Muscle layer of colon (tissue), 2 donors: ENCODE measurements at regions not wholly inside any gene's neighbourhood (a gene's known extent, or its start where the extent isn't known, plus 50 kb on each side); places are given as distances from the start of the nearest gene placed in this dataset.

Experiments
- H3K27ac ChIP-seq: one replicate; pipeline ENCODE4 v1.7.0; 2013; ENCODE audit warnings: low read depth, mild to moderate bottlenecking, low read length, moderate library complexity
- H3K27me3 ChIP-seq, 2 donors: one replicate each; pipeline ENCODE4 v1.7.0; 2013; ENCODE audit warnings: low read length in 2 of 2, mild to moderate bottlenecking in 2 of 2; ENCODE audit not compliant: insufficient read depth in 2 of 2, control insufficient read depth in 1 of 2
- H3K36me3 ChIP-seq: one replicate; pipeline ENCODE4 v1.7.0; 2013; ENCODE audit warnings: mild to moderate bottlenecking, low read length; ENCODE audit not compliant: insufficient read depth
- H3K4me1 ChIP-seq: one replicate; pipeline ENCODE4 v1.7.0; 2013; ENCODE audit warnings: mild to moderate bottlenecking, low read length; ENCODE audit not compliant: insufficient read depth
- H3K4me3 ChIP-seq, 2 donors: one replicate each; pipeline ENCODE4 v1.7.0; 2013; ENCODE audit warnings: low read length in 2 of 2, low read depth in 1 of 2, mild to moderate bottlenecking in 1 of 2, moderate library complexity in 1 of 2
- H3K9ac ChIP-seq: one replicate; pipeline ENCODE4 v1.7.0; 2013; ENCODE audit warnings: low read length
- H3K9me3 ChIP-seq: one replicate; pipeline ENCODE4 v1.7.0; 2013; ENCODE audit warnings: mild to moderate bottlenecking, low read length
- donor health status: abdominal sarcoma.
- donor health status: Adenocarcinoma of cecum.

- H3K36me3 ChIP-seq: no peaks in the 10 kb centered on the region
- no peaks in the 10 kb centered on the region for H3K9me3 ChIP-seq
- H3K27me3 ChIP-seq: no peaks in the 10 kb centered on the region
- H3K4me3 ChIP-seq: no peak overlapping the region
- no peaks in the 10 kb centered on the region for H3K4me1 ChIP-seq
- no peak overlapping the region for H3K27ac ChIP-seq
- H3K9ac ChIP-seq: no peak overlapping the region
Observed at GRCh38 chr2:794554-795241, 117.5 kb upstream of the TMEM18 start.

GRCh38 chr2:793236-793635 lies 116.0 kb upstream of the TMEM18 start:
- Histone ChIP-seq H3K27ac (no peak overlapping the region), H3K4me3 (no peak overlapping the region), H3K9ac (no peak overlapping the region), H3K27me3 (no peaks in the 10 kb centered on the region), H3K36me3 (no peaks in the 10 kb centered on the region), H3K9me3 (no peaks in the 10 kb centered on the region), H3K4me1 (no peaks in the 10 kb centered on the region)

- no peaks in the 10 kb centered on the region for H3K4me1 ChIP-seq
- no peaks in the 10 kb centered on the region for H3K27me3 ChIP-seq
- no peaks in the 10 kb centered on the region for H3K36me3 ChIP-seq
- no peak overlapping the region for H3K4me3 ChIP-seq
- no peaks in the 10 kb centered on the region for H3K9me3 ChIP-seq
- no peak overlapping the region for H3K27ac ChIP-seq
- H3K9ac ChIP-seq: no peak overlapping the region
Observed at GRCh38 chr2:792687-793086, 115.5 kb upstream of the TMEM18 start.

GRCh38 chr2:790634-791245 lies 113.5 kb upstream of the TMEM18 start:
- no peaks in the 10 kb centered on the region for H3K9me3 ChIP-seq
- no peak overlapping the region for H3K9ac ChIP-seq
- H3K4me3 ChIP-seq: no peak overlapping the region
- no peaks in the 10 kb centered on the region for H3K27me3 ChIP-seq
- H3K27ac ChIP-seq: no peak overlapping the region
- no peaks in the 10 kb centered on the region for H3K4me1 ChIP-seq
- H3K36me3 ChIP-seq: no peaks in the 10 kb centered on the region

GRCh38 chr2:790081-790480 lies 112.9 kb upstream of the TMEM18 start:
- Histone ChIP-seq H3K36me3 (no peaks in the 10 kb centered on the region), H3K4me1 (no peaks in the 10 kb centered on the region), H3K9ac (no peak overlapping the region), H3K9me3 (no peaks in the 10 kb centered on the region), H3K27me3 (no peaks in the 10 kb centered on the region), H3K4me3 (no peak overlapping the region), H3K27ac (no peak overlapping the region)

- Histone ChIP-seq H3K27ac (no peak overlapping the region), H3K9ac (no peak overlapping the region), H3K4me3 (no peak overlapping the region), H3K4me1 (no peaks in the 10 kb centered on the region), H3K36me3 (no peaks in the 10 kb centered on the region), H3K9me3 (no peaks in the 10 kb centered on the region), H3K27me3 (no peaks in the 10 kb centered on the region)
Observed at GRCh38 chr2:789529-789928, 112.3 kb upstream of the TMEM18 start.

GRCh38 chr2:788227-789032 lies 111.2 kb upstream of the TMEM18 start:
- no peaks in the 10 kb centered on the region for H3K4me1 ChIP-seq
- no peaks in the 10 kb centered on the region for H3K36me3 ChIP-seq
- no peaks in the 10 kb centered on the region for H3K9me3 ChIP-seq
- H3K4me3 ChIP-seq: no peak overlapping the region
- H3K9ac ChIP-seq: no peak overlapping the region
- no peak overlapping the region for H3K27ac ChIP-seq
- H3K27me3 ChIP-seq: no peaks in the 10 kb centered on the region

- H3K9me3 ChIP-seq: no peaks in the 10 kb centered on the region
- no peaks in the 10 kb centered on the region for H3K4me1 ChIP-seq
- no peak overlapping the region for H3K4me3 ChIP-seq
- no peaks in the 10 kb centered on the region for H3K27me3 ChIP-seq
- no peak overlapping the region for H3K27ac ChIP-seq
- H3K36me3 ChIP-seq: no peaks in the 10 kb centered on the region
- H3K9ac ChIP-seq: no peak overlapping the region
Observed at GRCh38 chr2:784753-785152, 107.5 kb upstream of the TMEM18 start.

- H3K4me1 ChIP-seq: no peaks in the 10 kb centered on the region
- no peaks in the 10 kb centered on the region for H3K36me3 ChIP-seq
- no peak overlapping the region for H3K9ac ChIP-seq
- no peaks in the 10 kb centered on the region for H3K9me3 ChIP-seq
- no peaks in the 10 kb centered on the region for H3K27me3 ChIP-seq
- no peak overlapping the region for H3K27ac ChIP-seq
- no peak overlapping the region for H3K4me3 ChIP-seq
Observed at GRCh38 chr2:780581-780980, 103.4 kb upstream of the TMEM18 start.

- H3K9me3 ChIP-seq: no peaks in the 10 kb centered on the region
- no peaks in the 10 kb centered on the region for H3K4me1 ChIP-seq
- no peaks in the 10 kb centered on the region for H3K36me3 ChIP-seq
- H3K9ac ChIP-seq: no peak overlapping the region
- H3K4me3 ChIP-seq: no peak overlapping the region
- no peaks in the 10 kb centered on the region for H3K27me3 ChIP-seq
- H3K27ac ChIP-seq: no peak overlapping the region
Observed at GRCh38 chr2:780002-780401, 102.8 kb upstream of the TMEM18 start.

- no peaks in the 10 kb centered on the region for H3K27me3 ChIP-seq
- no peak overlapping the region for H3K9ac ChIP-seq
- H3K4me3 ChIP-seq: no peak overlapping the region
- no peaks in the 10 kb centered on the region for H3K9me3 ChIP-seq
- H3K4me1 ChIP-seq: no peaks in the 10 kb centered on the region
- H3K36me3 ChIP-seq: no peaks in the 10 kb centered on the region
- no peak overlapping the region for H3K27ac ChIP-seq
Observed at GRCh38 chr2:778731-779350, 101.6 kb upstream of the TMEM18 start.
